Heart right ventricle (tissue), 16 donors: ENCODE measurements at regions not wholly inside any gene's neighbourhood (a gene's known extent, or its start where the extent isn't known, plus 50 kb on each side); places are given as distances from the start of the nearest gene placed in this dataset.
"Not testable (repeated sequence)": the region's sequence is repeated elsewhere in the genome, so short reads cannot be mapped to it uniquely, and the experiment has no call there.

Experiments
- ATAC-seq, 8 donors: fragments of 200-7000 bp; cut with Tn5 transposase; one replicate each; pipeline ENCODE4 v1.9.1; 2020; ENCODE audit warnings: mild to moderate bottlenecking in 8 of 8, moderate library complexity in 8 of 8, moderate number of reproducible peaks in 1 of 8
- DNase-seq, 2 donors: peaks; one replicate each; pipeline ENCODE4 v3.0.0-alpha.2; 2020
- H3K27ac ChIP-seq, 10 donors: fragments of 200-600 bp; sonication (generic) in 2 of 10; one replicate each; pipeline versions ENCODE4 v1.5.0 to v1.8.0; 2020 to 2022; ENCODE audit warnings: mild to moderate bottlenecking in 3 of 10
- H3K27me3 ChIP-seq, 7 donors: fragments of 200-600 bp; one replicate each; pipeline ENCODE4 v1.8.0; 2021 to 2022; ENCODE audit warnings: mild to moderate bottlenecking in 2 of 7
- H3K36me3 ChIP-seq, 9 donors: fragments of 200-600 bp; sonication (generic) in 1 of 9; one replicate each; pipeline versions ENCODE4 v1.5.0 to v1.8.0; 2020 to 2022; ENCODE audit warnings: mild to moderate bottlenecking in 2 of 9
- H3K4me1 ChIP-seq, 9 donors: fragments of 200-600 bp; sonication (generic) in 1 of 9; one replicate each; pipeline versions ENCODE4 v1.5.0 to v1.8.0; 2020 to 2022; ENCODE audit warnings: mild to moderate bottlenecking in 4 of 9
- H3K4me3 ChIP-seq, 10 donors: fragments of 200-600 bp; sonication (generic) in 2 of 10; one replicate each; pipeline versions ENCODE4 v1.5.0 to v1.8.0; 2020 to 2022; ENCODE audit warnings: mild to moderate bottlenecking in 7 of 10, moderate library complexity in 2 of 10
- H3K9me3 ChIP-seq, 11 donors: fragments of 200-600 bp in 10 of 11; sonication (generic) in 2 of 11; one replicate each; pipeline versions ENCODE4 v1.5.0 to v1.8.0; 2013 to 2022; ENCODE audit warnings: mild to moderate bottlenecking in 2 of 11, control low read depth in 1 of 11, moderate library complexity in 1 of 11
- CTCF ChIP-seq, 9 donors: fragments of 200-600 bp; sonication (generic) in 2 of 9; IDR thresholded peaks; one replicate each; pipeline versions ENCODE4 v1.5.0 to v1.8.0; 2021 to 2022; ENCODE audit warnings: antibody characterized with exemption in 9 of 9, mild to moderate bottlenecking in 5 of 9, moderate library complexity in 1 of 9
- WGBS, 2 donors: extraction: QIAGEN DNeasy Blood & Tissue Kit; methylation state at CpG; one replicate each; pipeline ENCODE4 v1.1.7; 2013; ENCODE audit warnings: inconsistent platforms in 1 of 2; 5-methylcytosine and 5-hydroxymethylcytosine counted together
- intact Hi-C, 10 donors: fragments of 100-400 bp; cut with DNase I; formaldehyde crosslinking; loops; one replicate each; pipeline versions ENCODE4 v1.11.1 to v1.14.2; 2022
- donor health status: Arrhythmogenic right ventricular cardiomyopathy.
- donor health status: ischemic (EF 13 %, LVEDD 7.1; RV severe dilation, severe dysfunction).
- donor health status: healthy with polysubstance abuse.
- donor health status: DM: no; HTN: yes; CAD: no.
- donor health status: DM: no; HTN: no; CAD: no.
- donor health status: ischemic (EF 25% LVEDD 6.9; RV normal size, moderate dysfunction).
- donor health status: ischemic (EF 25% LVEDD 5.7; RV mildly dilated, moderate dysfunction).
- donor health status: healthy.
- donor health status: DM: yes; HTN: yes; CAD: no.
- donor health status: Ischemic cardiomyopathy.
- donor health status: ischemic (EF 35%, LVEDD 5.7; RV mildly dilated, moderate dysfunction).
- donor health status: nonischemic (EF 11% LVEDD 7.7; RV severe dilation, severe dysfunction).
- donor health status: DM: yes; HTN: yes; CAD: no.
- donor health status: PGD.
- donor health status: ischemic (EF 29% LVEDD 5.4; RV normal size, mild dysfunction).
- donor health status: nonischemic (EF 23%, LVEDD 6.1; RV moderate dilation, normal function).

GRCh38 chr9:129547869-129548570 lies 72.9 kb downstream of the C9orf50 start:
- Histone ChIP-seq H3K4me3 (no peak overlapping the region), H3K27me3 (peaks cover 0 to 22% (median 0%) of the 10 kb centered on the region in 7 donors), H3K4me1 (peaks cover 16 to 32% (median 27%) of the 10 kb centered on the region in 9 donors), H3K9me3 (no peaks in the 10 kb centered on the region), H3K36me3 (no peaks in the 10 kb centered on the region), H3K27ac (peak overlapping the region in 9 of 10 donors; percentile 68 to 91 (median 83))
- no peak for TF ChIP-seq CTCF (IDR thresholded peaks at IDR 0.05)
- ATAC-seq (peak in 1 of 8 donors; percentile 52), DNase-seq (no peak)
- intact Hi-C loops, result loop anchor here in 4 of 10 donors (5.0 kb wide), 3 partner anchors 41 to 51 kb away; no protein-coding TSS in a partner anchor
- WGBS, 2 donors, result 69 to 79% methylated on average over 9 of the region's 9 CpGs

- Histone ChIP-seq H3K9me3 (no peaks in the 10 kb centered on the region), H3K27ac (no peak overlapping the region), H3K4me1 (peaks cover 16 to 38% (median 27%) of the 10 kb centered on the region in 9 donors), H3K4me3 (no peak overlapping the region), H3K27me3 (peaks cover 0 to 22% (median 0%) of the 10 kb centered on the region in 7 donors), H3K36me3 (no peaks in the 10 kb centered on the region)
- WGBS, 2 donors, result 88 to 92% methylated on average over 4 of the region's 4 CpGs
- DNase-seq (no peak), ATAC-seq (no peak)
- intact Hi-C loops, result loop anchor here in 4 of 10 donors (5.0 kb wide), 3 partner anchors 40 to 50 kb away; no protein-coding TSS in a partner anchor
- TF ChIP-seq CTCF (IDR thresholded peaks at IDR 0.05), result no peak
Measured at GRCh38 chr9:129547063-129547462, 73.8 kb downstream of the C9orf50 start.

DNA sequence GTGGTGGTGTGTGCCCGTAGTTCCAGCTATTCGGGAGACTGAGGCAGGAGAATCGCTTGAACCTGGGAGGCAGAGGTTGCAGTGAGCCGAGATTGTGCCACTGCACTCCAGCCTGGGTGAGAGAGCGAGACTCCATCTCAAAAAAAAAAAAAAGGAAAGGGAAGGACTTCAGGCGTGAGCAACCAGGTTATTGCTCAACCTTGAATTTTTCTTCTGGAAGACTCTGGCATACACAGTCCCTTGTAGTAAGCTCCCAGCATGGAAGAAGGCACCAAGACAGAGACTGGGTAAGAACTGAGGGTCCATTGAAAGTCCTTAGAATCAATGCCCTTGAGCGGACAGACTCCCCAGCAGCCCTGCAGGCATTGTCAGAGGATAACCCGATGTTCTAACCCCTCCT lies 75.0 kb downstream of the C9orf50 start:
- not testable (repeated sequence) for H3K9me3 ChIP-seq, H3K36me3 ChIP-seq, H3K4me3 ChIP-seq, DNase-seq, ATAC-seq, H3K27ac ChIP-seq
- Histone ChIP-seq H3K4me1 (peaks cover 16 to 38% (median 27%) of the 10 kb centered on the region in 9 donors), H3K27me3 (peaks cover 0 to 19% (median 0%) of the 10 kb centered on the region in 7 donors)
- 94% methylated on average over 8 of the region's 8 CpGs for WGBS, 2 donors
- intact Hi-C loops, result loop anchor here in 4 of 10 donors (5.0 kb wide), 3 partner anchors 39 to 49 kb away; no protein-coding TSS in a partner anchor

- 55 to 60% methylated on average over 6 of the region's 6 CpGs for WGBS, 2 donors
- intact Hi-C loops, result loop anchor here in 4 of 10 donors (5.0 kb wide), 3 partner anchors 37 to 47 kb away; no protein-coding TSS in a partner anchor
Measured at GRCh38 chr9:129544761-129545160, 76.1 kb downstream of the C9orf50 start.

More at GRCh38 chr9:129544761-129545160, 76.1 kb downstream of the C9orf50 start:
- Histone ChIP-seq H3K9me3 (peaks cover 0 to under 1% (median 0%) of the 10 kb centered on the region in 11 donors), H3K27me3 (peaks cover 0 to 8% (median 0%) of the 10 kb centered on the region in 7 donors), H3K36me3 (no peaks in the 10 kb centered on the region), H3K27ac (no peak overlapping the region), H3K4me1 (peaks cover 11 to 31% (median 19%) of the 10 kb centered on the region in 9 donors), H3K4me3 (no peak overlapping the region)
- ATAC-seq, result no peak
- DNase-seq, result no peak
- TF ChIP-seq CTCF (IDR thresholded peaks at IDR 0.05), result no peak
